Neural progenitor cell (in vitro differentiated cells): ENCODE measurements at regions not wholly inside any gene's neighbourhood (a gene's known extent, or its start where the extent isn't known, plus 50 kb on each side); places are given as distances from the start of the nearest gene placed in this dataset.

Source experiments
- DNase-seq: peaks from one replicate; pipeline ENCODE4 v3.0.0-alpha.2; 2016; ENCODE audit warnings: low spot score
- H2AFZ ChIP-seq: fragments of 200-600 bp; sonication (generic); replicated peaks from 2 replicates; pipeline ENCODE4 v1.6.1; 2016; ENCODE audit warnings: antibody characterized with exemption
- H3F3A ChIP-seq: fragments of 200-600 bp; sonication (generic); 2 replicates; pipeline ENCODE4 v1.6.1; 2016; ENCODE audit warnings: antibody characterized with exemption, low read depth
- H3K27ac ChIP-seq: fragments of 200-600 bp; sonication (generic); 2 replicates; pipeline ENCODE4 v1.5.1; 2016; ENCODE audit warnings: mild to moderate bottlenecking
- H3K27me3 ChIP-seq: fragments of 200-600 bp; sonication (generic); 2 replicates; pipeline ENCODE4 v1.6.1; 2016; ENCODE audit warnings: mild to moderate bottlenecking, moderate library complexity
- H3K36me3 ChIP-seq: fragments of 200-600 bp; sonication (generic); 2 replicates; pipeline ENCODE4 v1.5.1; 2016
- H3K4me1 ChIP-seq: fragments of 200-600 bp; sonication (generic); 2 replicates; pipeline ENCODE4 v1.6.1; 2016; ENCODE audit warnings: mixed run types
- H3K4me2 ChIP-seq: fragments of 200-600 bp; sonication (generic); 2 replicates; pipeline ENCODE4 v1.6.1; 2016
- H3K4me3 ChIP-seq: fragments of 200-600 bp; sonication (generic); 2 replicates; pipeline ENCODE4 v1.5.1; 2016
- H3K79me2 ChIP-seq: fragments of 200-600 bp; sonication (generic); 2 replicates; pipeline ENCODE4 v1.6.1; 2016; ENCODE audit warnings: low read depth
- H3K9ac ChIP-seq: fragments of 200-600 bp; sonication (generic); 2 replicates; pipeline ENCODE4 v1.6.1; 2016
- H3K9me3 ChIP-seq: fragments of 200-600 bp; sonication (generic); 2 replicates; pipeline ENCODE4 v1.5.1; 2016; ENCODE audit warnings: low read depth
- H4K20me1 ChIP-seq: fragments of 200-600 bp; sonication (generic); 2 replicates; pipeline ENCODE4 v1.6.1; 2016; ENCODE audit warnings: low read depth
- H3K27ac Mint-ChIP-seq: 3 replicates; pipeline ENCODE4 v1.8.0; 2021; ENCODE audit warnings: mixed read lengths
- H3K27me3 Mint-ChIP-seq: 2 replicates; pipeline ENCODE4 v1.8.0; 2022; ENCODE audit warnings: low read depth, mild to moderate bottlenecking, inconsistent platforms, moderate library complexity, mixed read lengths; ENCODE audit not compliant: insufficient read depth
- H3K36me3 Mint-ChIP-seq: 3 replicates; pipeline ENCODE4 v1.8.0; 2021; ENCODE audit warnings: mixed read lengths
- H3K4me1 Mint-ChIP-seq: 3 replicates; pipeline ENCODE4 v1.8.0; 2021; ENCODE audit warnings: mixed read lengths
- H3K4me3 Mint-ChIP-seq: 3 replicates; pipeline ENCODE4 v1.8.0; 2021; ENCODE audit warnings: mild to moderate bottlenecking, moderate library complexity, mixed read lengths
- H3K9me3 Mint-ChIP-seq: 3 replicates; pipeline ENCODE4 v1.8.0; 2020; ENCODE audit warnings: mixed read lengths
- EZH2 ChIP-seq: fragments of 200-600 bp; sonication (generic); IDR thresholded peaks from 2 replicates; pipeline ENCODE4 v1.6.1; 2017; ENCODE audit warnings: antibody characterized with exemption, mild to moderate bottlenecking, moderate library complexity
- EZH2phosphoT487 ChIP-seq: fragments of 200-600 bp; sonication (generic); IDR thresholded peaks from 2 replicates; pipeline ENCODE4 v1.6.1; 2017; ENCODE audit warnings: antibody characterized with exemption
- TF ChIP-seq, protein P1 (sequence below): fragments of 200-600 bp; sonication (generic); IDR thresholded peaks from 2 replicates; pipeline ENCODE4 v1.5.1; 2017; ENCODE audit warnings: antibody characterized with exemption, mild to moderate bottlenecking

DNA sequence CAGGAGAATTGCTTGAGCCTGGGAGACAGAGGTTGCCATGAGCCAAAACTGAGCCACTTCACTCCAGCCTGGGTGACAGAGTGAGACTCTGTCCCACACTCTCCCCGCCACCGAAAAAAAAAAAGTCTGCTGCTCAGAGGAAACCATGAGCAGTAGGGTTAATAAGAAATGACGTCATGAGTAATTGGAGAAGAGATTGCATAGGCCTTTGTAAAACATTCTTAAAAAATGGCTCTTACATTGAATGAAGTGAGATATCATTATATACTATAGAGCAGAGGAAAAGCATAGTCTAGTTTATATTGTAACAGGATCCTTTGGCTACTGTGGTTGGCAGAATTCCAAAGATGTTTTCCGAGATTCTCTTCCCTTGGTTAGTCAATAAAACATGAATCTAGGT is 228.2 kb downstream of the PCDH20 start:
- peaks cover 6% of the 10 kb centered on the region for H3K27me3 Mint-ChIP-seq

DNA sequence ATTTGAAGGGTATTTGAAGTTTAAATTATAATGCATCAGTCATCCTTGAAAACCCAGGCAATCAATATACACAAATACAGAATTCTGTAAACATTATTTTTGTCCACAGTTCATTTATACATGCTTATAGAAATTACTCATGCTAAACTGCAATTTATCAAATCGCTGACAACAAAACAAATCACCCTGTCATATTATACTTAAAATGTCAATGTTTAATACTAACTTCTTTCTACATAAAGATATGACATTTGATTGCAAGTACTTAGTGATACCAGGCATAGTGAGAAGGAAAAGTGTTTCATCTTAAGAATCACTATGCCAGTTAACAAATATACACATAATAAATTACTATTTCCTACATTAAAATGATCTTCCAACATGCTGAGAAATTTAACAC is 232.0 kb downstream of the PCDH20 start:
- Mint-ChIP-seq H3K27ac (no peak overlapping the region), H3K27me3 (peaks cover 3% of the 10 kb centered on the region), H3K36me3 (no peaks in the 10 kb centered on the region), H3K4me3 (no peak overlapping the region), H3K4me1 (no peaks in the 10 kb centered on the region), H3K9me3 (no peaks in the 10 kb centered on the region)
- no peaks in the 10 kb centered on the region for H3K9me3 ChIP-seq
- H3K4me1 ChIP-seq, result no peaks in the 10 kb centered on the region
- DNase-seq, result no peak
- H3F3A ChIP-seq, result no peaks in the 10 kb centered on the region
- H4K20me1 ChIP-seq, result no peaks in the 10 kb centered on the region
- no peak overlapping the region for H2AFZ ChIP-seq
- H3K79me2 ChIP-seq, result no peaks in the 10 kb centered on the region
- H3K4me3 ChIP-seq, result no peak overlapping the region
- H3K4me2 ChIP-seq, result no peak overlapping the region
- H3K27me3 ChIP-seq, result no peaks in the 10 kb centered on the region
- no peak overlapping the region for H3K27ac ChIP-seq
- TF ChIP-seq EZH2phosphoT487, result no peak
- no peak for TF ChIP-seq EZH2
- TF ChIP-seq, protein P1, sequence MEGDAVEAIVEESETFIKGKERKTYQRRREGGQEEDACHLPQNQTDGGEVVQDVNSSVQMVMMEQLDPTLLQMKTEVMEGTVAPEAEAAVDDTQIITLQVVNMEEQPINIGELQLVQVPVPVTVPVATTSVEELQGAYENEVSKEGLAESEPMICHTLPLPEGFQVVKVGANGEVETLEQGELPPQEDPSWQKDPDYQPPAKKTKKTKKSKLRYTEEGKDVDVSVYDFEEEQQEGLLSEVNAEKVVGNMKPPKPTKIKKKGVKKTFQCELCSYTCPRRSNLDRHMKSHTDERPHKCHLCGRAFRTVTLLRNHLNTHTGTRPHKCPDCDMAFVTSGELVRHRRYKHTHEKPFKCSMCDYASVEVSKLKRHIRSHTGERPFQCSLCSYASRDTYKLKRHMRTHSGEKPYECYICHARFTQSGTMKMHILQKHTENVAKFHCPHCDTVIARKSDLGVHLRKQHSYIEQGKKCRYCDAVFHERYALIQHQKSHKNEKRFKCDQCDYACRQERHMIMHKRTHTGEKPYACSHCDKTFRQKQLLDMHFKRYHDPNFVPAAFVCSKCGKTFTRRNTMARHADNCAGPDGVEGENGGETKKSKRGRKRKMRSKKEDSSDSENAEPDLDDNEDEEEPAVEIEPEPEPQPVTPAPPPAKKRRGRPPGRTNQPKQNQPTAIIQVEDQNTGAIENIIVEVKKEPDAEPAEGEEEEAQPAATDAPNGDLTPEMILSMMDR, result no peak
- H3K36me3 ChIP-seq, result no peaks in the 10 kb centered on the region
- H3K9ac ChIP-seq, result no peak overlapping the region

More for the DNA sequence above, 228.2 kb downstream of the PCDH20 start:
- Mint-ChIP-seq H3K9me3 (no peaks in the 10 kb centered on the region), H3K4me1 (no peaks in the 10 kb centered on the region), H3K27ac (no peak overlapping the region), H3K36me3 (no peaks in the 10 kb centered on the region), H3K4me3 (no peak overlapping the region)
- H3F3A ChIP-seq, result no peaks in the 10 kb centered on the region
- H3K79me2 ChIP-seq, result no peaks in the 10 kb centered on the region
- no peaks in the 10 kb centered on the region for H3K27me3 ChIP-seq
- no peaks in the 10 kb centered on the region for H4K20me1 ChIP-seq
- TF ChIP-seq, protein P1, result no peak
- TF ChIP-seq EZH2phosphoT487 (no peak), EZH2 (no peak)
- H3K9me3 ChIP-seq, result no peaks in the 10 kb centered on the region
- H3K9ac ChIP-seq, result no peak overlapping the region
- H3K4me2 ChIP-seq, result no peak overlapping the region
- no peak overlapping the region for H3K27ac ChIP-seq
- no peaks in the 10 kb centered on the region for H3K4me1 ChIP-seq
- DNase-seq, result no peak
- no peak overlapping the region for H2AFZ ChIP-seq
- H3K36me3 ChIP-seq, result no peaks in the 10 kb centered on the region
- no peak overlapping the region for H3K4me3 ChIP-seq

DNA sequence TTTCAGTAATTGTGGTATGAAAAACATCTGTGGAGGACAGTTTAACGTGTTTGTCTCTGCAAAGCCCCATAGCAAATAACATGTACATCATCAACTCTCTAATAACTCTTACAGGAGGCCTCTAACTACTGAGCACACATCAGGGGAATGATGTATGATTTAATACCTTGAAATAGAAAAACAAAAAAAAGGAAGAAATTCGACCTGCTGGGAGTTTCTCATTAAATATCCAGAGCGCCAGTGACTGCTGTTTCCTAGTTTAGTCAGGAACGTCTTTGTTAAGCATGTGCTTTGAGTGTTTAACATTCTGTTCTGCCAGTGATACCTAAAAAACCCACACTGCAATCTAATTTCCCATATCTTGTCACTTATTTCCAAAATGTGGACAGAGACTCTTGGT is 235.4 kb downstream of the PCDH20 start:
- TF ChIP-seq, protein P1, result no peak
- TF ChIP-seq EZH2 (no peak), EZH2phosphoT487 (no peak)
- Histone ChIP-seq H2AFZ (peak overlapping the region; percentile 60), H3K9me3 (no peaks in the 10 kb centered on the region), H3K27me3 (no peaks in the 10 kb centered on the region), H4K20me1 (no peaks in the 10 kb centered on the region), H3F3A (no peaks in the 10 kb centered on the region), H3K4me2 (no peak overlapping the region), H3K79me2 (no peaks in the 10 kb centered on the region), H3K27ac (no peak overlapping the region), H3K4me3 (no peak overlapping the region), H3K36me3 (no peaks in the 10 kb centered on the region), H3K4me1 (no peaks in the 10 kb centered on the region), H3K9ac (no peak overlapping the region)
- Mint-ChIP-seq H3K9me3 (peaks cover 1% of the 10 kb centered on the region), H3K27me3 (no peaks in the 10 kb centered on the region), H3K4me1 (no peaks in the 10 kb centered on the region), H3K36me3 (no peaks in the 10 kb centered on the region), H3K27ac (no peak overlapping the region), H3K4me3 (no peak overlapping the region)
- no peak for DNase-seq
